ENCODE measurements at regions not wholly inside any gene's neighbourhood (a gene's known extent, or its start where the extent isn't known, plus 50 kb on each side); places are given as distances from the start of the nearest gene placed in this dataset.

DNA sequence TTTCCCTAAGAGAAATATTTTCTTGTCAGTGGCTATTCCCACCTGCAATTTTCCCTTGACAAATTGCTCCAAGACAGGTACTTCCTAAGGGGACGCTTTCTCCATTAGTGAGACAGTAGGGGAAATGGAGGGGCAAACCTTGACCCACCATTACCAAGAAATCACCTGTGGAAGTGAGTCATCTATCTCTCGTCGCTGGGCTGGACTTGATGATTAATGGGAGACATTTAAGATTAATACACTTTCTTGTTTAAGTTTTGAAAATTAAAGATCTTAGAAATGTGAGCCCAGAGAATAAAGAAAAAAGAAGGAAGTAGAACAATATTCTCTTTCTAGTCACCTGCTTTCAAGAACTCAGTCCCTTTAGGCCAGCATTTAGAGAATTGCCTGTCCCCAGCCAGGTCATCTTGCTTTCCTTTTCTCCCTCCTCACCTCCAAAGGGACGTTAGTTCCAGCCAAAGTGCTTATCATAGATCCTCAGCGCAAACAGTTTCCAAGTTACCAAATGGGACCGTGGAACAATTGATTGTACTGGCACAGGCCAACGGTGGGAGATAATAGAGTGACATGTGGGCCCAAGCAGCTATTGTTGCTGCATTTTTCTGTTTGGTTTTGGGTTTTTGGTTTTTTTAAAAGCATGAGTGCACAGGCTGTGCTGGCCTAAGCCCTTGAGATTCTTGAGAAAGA, 284.4 kb downstream of the ENC1 start:
- TF ChIP-seq POLR2A (IDR thresholded peaks at IDR 0.05; ENCODE audit: low read depth, low read length) (no peak), POLR2AphosphoS5 (IDR thresholded peaks at IDR 0.05; ENCODE audit: low read depth, low read length) (no peak), SPI1 (IDR thresholded peaks at IDR 0.05; ENCODE audit: low read depth, low read length) (no peak)

All from GM12891 (cell line).